GM18498 (cell line): ENCODE measurements at regions not wholly inside any gene's neighbourhood (a gene's known extent, or its start where the extent isn't known, plus 50 kb on each side); places are given as distances from the start of the nearest gene placed in this dataset.

Experiments used
- ATAC-seq: cut with Tn5 transposase; IDR thresholded peaks from one replicate; pipeline ENCODE4 v1.9.1; 2021; ENCODE audit warnings: mild to moderate bottlenecking, moderate library complexity; ENCODE audit not compliant: unreplicated experiment

DNA sequence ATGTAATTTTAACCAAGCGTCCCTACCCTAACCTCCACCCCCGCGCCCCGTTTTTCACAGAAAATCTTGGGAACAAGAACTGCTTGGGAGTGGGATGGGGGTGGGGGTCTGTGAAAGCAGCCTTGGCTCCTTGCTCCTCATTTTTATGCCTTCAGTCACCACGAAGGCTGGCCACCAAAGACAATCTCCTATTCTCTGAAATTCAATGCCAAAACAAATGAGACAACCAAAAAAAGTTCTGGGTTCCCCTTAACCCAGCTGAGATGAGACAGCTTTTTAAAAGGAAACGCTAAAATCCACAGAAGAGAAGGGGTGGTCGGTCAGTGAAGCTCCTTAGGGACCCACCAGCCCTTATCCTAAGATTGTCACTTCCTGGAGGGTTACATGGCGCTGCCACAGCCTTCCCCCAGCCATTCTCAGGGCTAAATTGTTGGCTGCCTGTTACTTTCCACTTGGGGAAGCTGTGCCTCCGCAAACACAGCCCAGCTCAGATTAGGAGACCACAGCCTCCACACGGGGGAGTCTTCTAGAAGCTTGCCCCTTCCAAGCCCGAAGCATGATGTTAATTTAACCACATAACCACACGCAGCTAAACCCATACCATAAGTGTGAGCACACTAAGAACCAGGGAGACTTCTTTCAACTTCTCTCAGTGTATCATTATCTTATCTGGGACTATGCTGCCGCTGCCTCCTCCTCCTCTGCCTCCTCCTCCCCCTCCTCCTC, 136.3 kb downstream of the FOXD1 start:
- no peak for ATAC-seq

DNA sequence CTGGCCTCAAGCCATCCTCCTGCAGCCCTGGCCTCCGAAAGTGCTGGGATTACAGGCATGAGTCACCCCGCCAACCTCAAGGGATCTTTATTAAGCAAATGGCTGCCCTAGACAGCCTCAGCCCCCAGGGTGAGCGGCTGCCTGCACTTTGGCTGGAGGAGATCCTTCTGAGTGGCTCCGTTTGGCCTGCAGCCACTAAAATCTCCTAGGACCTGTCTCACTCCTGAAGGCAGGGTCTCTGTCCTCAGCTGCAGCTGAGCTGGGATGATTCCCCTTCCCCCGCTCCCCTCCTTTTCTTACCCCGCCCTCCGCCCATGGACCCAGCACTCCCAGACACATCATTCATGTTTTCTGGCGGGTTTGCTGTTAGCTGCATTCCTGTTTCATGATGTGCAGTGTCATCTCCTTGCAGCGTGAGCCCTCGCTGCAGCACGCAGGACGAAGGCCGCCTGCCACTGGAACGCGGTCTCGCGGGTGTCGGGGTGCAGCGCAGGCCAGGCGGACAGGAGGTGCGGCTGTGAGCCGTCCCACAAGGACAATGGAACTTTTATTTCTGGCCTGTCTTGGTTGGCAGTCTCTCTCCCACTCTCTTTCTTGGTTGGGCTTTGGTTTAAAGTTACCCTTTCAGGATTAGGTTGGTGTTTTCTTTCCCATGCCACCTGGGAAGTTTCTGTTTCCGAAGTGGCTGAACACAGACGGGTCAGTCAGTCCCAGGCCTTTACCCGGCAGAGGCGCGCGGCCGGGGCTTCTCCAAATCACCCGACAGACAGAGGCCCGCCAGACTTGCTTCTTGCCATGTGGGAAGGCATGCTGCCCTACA, 137.1 kb downstream of the FOXD1 start:
- no peak for ATAC-seq

DNA sequence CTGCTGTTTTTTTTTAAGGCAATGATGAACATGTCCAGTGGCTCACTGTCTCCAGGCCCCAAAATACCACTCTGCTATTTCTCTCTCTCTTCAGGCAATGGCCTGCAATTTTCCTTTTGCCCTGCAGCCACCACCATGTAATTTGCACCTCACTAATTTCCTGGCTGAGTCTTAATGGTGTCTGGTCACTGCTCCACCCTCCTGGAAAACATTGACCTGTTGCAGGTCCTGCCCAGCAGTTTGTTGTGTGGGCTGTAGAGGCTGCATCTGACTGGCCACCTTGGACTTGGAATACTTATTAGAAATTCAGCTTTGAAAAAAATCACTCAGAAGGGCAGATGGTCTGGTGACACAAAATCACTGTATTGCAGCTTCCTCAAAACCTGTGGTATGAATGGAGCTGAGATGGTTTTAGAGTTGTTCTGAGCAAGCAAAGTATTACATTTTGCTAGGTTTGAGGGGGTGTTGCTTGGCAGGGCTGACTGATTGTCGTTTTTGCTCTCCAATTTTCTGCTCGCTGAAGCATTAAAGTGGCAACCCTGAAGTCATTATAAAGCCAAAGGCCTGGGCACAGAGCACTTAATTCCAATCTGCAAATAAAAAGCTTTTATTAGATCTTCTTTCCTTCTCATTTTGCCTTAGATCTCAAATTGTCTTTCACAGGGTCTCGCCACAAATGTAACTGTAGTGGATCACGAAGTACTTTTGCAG, 134.8 kb downstream of the TMEM174 start:
- ATAC-seq: no peak

DNA sequence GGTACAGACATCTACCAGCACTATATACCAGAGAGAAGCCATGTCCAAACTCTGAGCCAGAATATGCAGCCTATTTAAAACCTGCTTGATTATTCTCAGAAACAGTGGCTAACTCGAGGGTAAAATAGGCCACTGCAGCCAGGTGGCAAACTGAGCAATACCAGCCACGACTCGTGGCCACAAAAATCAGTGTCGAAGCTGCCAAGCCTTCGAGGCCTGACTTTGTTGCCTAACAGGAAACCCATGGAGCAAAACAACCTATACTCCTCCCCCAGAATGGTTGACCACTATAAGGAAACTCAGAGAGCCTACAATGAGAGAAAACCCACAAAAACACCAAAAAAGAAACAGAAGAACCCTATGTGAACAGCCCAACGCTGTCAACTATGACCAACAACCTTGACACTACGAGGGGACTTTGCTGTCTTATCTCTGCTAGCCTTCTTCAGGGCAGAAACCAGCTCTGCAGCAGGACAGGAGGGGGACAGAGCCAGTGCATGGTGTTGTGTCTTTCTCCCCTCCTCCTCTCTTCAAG, 133.8 kb downstream of the TMEM174 start:
- no peak for ATAC-seq

DNA sequence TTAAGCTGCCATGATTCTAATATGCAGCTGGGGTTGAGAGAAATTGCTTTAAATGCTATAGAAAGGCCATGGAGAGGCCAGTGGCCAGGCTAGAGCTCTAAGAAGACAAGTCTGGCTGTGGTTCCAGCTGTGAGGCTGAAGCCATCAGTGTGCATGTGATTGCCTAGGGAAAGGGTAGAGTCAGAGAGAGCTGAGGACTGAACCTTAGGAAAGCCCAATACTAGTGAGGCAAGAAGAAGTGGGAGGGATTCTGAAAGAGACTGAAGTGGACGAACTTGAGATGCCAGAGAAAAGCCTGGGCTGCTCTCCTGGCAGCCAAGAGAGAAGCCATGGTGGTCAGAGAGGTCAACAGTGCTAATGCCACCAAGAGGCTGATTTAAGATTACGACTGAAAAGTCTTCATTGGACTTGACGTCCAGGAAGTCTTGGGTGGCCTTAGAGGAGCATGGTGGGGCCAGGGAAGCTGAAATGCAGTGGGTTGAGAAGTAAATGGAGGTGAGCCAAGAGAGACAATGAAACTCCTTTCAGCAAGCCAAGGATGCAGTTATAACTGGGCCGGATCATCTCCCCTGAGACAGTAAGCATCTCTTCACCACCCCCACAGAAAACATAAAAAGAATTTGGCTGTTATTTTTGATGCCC, 133.2 kb downstream of the TMEM174 start:
- no peak for ATAC-seq

DNA sequence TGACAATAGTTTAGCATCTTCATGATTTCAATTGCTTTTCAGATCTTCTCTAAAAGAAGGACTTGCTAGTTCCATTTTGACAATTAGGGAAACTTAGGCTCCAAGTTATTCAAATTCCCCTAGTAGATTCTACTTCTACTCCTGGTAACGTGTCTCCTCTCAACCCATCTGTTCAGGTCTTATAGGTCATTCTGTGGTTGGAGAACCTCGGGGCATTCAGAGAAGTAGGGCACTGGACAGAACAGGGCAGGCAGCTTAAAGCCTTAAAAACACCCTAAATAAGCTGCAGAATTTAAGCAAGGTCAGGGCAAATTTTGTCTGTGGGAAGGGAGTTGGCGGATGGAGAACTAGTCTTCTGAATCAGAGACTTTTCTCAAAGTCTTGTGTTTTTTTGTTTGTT, 132.4 kb downstream of the TMEM174 start:
- no peak for ATAC-seq

DNA sequence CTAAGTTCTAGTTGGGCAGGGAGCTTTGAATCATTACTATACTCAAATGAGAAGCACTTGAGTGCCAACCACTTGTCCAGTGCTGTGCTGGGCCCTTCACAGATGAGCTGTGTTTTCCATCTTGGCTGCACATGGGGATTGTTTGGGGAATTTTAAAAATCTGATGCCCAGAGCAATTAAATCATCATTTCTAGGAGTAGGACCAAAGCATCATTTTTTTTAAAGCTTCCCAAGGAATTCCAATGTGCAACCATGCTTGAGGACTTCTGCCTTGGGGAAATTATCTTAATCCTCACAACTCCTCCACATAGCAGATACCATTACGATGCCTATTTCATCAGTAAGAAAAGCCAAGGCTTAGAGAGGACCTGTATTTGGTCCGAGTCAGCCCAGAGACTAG, 131.4 kb downstream of the TMEM174 start:
- ATAC-seq: no peak

DNA sequence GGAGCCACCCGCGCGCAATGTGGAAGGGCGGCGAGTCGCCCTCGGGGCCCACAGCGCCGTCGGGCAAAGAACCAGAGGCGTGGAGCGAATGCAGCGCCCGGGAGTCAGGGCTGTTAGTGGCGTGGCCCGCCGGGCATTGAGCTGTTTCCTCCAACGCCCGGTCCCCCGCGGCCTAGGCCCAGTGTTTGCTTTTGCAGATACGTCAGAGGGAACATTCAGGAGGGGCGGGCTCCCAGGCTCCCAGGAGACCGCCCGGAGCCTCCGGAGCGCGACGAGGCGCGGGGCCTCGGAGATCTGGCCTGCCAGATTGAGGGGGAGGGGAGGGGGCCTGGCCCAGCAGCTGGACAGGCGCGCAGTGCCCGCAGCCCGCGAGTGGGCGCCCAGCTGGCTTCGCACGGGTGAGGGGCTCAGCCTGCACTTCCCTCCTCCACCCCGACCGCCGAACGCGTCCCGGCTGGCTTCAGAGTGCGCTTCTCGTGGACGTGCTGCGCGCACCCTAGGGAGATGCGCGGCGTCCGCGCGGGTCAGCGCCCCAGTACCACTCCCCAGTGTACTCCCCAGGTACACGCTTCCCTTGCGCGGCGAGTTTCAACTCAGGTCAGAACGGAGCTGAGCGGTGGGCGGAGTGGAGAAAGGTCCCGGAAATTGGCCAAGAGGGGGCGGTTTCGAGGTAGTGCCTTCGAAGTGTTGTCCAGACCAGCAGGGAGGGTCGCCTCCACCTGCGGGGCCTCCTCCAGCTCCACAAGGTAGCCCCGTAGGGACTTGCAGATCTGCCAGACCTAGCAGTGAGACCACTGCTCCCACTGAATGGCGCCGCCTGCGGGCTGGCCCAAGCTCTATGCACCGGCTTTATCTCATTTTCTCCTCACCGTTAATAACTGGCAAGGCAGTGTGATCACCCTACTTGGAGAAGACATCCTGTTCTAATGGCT, 130.4 kb downstream of the TMEM174 start:
- no peak for ATAC-seq

DNA sequence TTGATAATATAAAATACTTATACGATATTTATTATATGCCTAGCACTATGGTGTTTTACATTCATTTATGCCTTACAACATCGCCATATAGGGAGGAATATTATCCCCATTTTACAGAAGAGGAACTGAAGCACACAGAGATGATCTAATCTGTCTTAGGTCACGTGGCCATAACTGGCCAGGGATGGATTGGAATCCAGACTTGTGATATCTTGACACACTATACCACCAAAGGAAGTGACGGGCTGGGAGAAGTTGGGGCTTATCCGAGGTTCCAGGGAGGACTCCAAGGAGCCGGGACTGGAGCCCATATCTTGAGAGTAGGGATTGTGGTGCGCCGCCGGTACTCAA, 129.8 kb downstream of the TMEM174 start:
- ATAC-seq: no peak

DNA sequence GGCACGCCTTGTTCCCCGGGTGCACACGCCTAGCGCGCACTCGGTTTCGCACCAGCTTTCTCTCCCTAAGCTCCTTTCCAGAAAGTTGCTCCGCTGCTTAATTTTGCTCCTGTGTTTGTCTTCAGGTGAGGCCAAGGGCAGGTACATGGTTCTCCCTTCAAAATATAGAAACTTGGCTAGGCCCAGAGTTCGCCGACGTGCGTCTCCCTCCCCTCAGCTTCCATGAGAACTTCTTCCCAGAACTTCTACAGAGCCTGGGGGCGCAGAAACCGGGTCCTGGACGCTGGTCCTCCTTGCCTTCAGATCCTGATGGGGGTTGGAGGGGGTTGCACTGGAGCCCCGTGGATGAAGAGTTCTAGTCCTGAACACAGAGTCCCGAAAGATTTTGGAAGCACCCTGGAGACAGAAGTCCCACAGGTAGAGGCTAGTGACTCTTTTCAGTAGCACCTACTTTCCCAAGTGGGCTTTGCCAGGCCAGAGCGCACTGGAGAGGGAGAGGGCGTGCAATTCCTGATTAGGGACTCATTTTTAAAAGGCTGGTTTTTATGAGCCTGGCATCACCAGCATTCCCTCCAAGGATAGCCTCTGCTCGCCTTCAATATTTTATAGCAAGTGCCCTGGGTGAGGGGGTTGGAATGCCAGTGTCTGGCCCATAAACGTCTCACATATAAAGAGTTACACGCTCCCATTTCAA, 128.4 kb downstream of the TMEM174 start:
- ATAC-seq: no peak

DNA sequence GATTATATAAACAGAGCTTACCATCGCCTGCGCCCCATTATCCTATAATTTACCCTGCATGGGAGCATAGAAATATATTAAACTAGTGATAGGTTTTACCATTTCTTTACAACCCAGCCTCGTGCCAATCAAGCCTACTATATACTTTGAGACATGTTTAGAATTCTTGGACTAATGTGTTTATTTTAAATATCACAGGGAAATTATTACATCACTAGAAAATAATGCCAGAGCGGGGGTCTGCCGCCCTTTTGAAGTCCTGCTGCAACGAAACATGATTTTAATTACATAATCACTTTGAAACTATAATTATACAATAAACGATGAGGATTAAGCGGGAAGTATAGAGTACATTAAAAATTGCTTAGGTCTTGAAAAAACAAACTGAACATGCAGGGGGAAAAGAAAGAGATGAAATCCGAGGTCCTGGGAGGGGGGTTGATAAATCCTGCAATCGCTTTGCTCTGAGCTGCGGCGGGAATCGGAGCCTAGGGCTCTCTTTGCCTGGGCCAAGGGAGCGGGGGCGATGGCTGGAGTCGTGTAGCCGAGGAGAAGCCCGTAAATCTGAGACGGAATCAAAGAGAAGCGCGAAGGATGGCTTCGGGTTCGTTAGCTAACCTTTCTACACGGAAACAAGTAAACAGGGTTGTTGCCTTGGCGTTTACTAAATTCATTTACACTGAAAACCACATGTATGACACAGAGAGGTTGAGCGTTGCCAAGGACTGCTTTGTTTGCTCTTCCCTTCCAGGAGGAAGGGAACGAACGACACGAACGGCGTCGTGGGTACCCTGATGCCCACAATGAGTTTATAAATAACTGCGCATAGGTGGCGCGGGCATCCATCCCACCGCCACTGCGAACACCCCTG, 127.6 kb downstream of the TMEM174 start:
- ATAC-seq: no peak

DNA sequence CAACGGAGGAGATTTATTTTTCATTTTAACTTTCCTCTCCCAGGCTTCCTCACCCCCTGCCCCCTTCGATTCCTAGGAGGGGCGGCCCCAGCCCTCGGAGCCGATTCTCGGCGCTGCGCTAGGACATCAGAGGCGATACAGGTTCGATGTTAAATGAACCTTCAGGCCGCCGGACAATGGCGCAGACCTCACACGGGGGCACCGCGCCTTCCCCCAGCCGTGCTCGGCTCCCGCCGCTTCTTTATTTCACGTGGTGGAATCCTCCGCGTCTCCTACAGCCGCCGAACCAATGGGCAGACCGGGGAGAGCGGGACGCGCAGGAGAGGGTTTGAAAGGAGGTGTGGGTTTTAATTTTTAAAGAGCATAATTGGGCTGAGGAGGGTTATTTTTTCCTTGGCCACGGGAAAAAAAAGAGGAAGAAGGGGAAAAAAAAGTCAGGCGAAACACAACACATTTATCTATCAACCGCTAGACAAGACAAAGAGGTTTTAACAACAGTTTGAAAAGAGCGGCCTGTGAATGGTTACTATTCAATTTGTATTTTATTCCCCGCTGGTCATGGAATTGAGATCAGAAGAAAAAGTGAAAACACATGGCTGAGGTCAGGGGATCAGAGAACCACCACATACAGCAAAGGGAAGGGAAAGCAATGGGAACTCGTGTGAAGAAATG, 126.8 kb downstream of the TMEM174 start:
- ATAC-seq: no peak

DNA sequence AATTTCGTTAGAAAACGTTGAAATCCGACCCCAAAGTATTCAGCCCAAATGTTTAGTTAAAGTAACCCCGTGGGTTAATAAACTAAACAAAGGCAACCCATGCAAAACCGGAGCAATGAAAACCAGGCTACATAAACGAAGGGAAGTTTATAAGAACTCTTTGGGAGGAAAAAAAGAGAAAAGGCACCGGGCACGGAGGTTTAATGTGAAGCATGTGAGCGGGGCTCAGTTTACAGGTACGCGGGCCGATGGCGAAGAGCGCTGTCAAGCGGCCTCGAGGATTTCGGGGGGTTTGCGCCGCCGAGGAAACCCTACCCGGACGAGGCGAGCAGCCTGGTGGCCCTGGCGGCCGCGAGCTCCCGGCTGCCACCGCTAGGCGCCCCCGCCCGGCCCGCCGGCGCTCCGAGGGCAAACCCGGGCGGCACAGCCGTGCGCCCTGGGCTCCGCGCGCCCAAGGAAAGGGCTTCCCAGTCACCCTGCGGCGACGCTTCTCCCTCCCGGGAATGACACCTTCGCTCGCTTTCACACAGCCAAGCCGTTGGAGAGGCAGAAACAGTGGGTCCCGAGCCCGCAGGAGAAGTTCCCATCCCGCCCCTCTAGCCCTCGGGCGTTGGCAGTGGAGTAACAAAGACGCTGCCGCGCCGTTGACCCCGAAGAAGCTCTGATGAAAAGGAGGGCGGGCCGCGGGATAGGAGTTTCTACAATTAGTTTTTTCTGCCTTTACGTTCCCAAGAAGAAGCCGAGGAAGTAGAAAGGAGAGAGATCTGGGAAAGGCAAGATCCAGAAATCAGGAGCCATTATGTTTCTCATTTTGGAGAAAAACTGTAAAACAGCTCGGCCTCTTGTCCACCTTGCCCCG, 126.0 kb downstream of the TMEM174 start:
- no peak for ATAC-seq

DNA sequence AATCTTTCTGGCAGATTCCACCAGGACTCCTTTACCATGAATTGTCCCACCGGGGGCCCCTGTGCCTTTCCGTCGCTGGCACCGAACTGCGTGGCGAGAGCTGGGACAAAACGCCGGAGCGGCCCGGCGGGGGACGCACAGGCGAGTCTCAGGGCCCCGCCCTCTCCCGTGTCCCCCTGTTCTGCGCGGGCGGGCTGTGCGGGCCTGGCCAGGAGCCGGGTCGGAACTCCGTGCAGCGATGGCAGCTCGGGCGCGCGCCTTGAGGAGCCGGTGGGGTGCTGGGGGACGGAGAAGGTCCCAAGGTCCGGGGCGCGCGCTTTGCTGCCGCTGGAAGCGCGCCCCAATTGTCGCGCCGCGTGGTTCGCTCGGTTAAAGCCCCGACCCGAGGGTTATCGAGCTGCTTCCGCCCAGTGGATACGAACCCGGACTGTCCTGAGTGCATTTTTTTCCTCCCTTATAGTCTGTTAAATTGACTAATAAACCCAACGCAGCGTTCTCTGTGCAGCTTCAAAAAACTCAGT, 125.3 kb downstream of the TMEM174 start:
- ATAC-seq: no peak

DNA sequence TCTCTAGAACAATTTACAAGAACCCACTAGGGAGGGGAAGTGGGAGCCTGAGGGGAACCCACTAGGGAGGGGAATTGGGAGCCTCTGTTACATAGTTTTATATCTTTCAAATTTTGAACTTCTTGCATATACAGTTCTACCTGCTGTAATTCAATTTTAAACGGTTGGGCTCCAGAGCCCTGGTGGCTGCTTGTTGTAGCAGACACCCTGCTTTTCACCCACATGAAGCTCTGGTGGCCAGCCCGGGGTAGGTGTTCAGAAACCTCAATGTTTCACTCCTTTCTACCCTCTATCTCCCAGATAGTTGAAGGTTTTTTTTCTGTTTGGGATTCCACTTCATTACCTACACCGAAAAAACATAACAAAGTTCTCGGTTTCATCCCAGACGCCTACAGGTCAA, 124.4 kb downstream of the TMEM174 start:
- no peak for ATAC-seq

DNA sequence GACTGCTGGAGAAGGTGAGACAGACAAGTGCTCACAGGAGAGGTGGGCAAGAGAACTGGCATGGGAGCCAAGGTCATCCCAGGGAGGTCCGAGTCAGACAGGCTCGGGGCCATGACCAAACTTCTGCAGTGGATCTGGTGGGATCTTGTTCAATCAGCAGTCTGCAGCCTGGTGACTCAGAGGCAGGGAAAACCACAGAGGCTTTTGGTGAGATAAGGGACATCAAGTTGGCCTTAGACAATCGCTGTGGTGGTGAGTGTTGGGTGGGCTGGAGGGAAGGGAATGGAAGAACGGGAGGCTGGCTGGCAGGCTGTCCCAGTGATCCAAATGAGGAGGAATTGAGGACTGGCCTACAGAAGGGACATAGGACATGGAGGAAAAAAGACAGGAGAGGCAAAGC, 123.8 kb downstream of the TMEM174 start:
- no peak for ATAC-seq

DNA sequence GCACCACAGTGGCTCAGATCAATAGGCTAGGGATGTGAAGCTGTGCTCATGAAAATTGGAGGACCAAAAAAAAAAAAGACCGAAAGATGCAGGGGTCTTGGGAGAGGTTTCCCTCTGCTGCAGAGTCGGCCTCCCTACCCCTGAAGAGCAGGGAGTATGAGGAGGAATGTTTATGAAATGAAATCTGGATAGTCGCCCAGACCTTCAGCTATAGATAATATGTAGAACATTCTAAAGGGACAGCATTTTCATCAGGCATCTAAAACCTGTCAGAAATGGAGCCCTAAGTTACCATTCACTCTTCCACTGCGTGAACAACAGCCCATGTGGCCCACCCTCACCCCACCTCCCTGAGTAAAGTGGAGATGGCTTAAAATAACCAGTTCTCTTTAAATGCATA, 122.9 kb downstream of the TMEM174 start:
- ATAC-seq: no peak
